ENCODE measurements at regions not wholly inside any gene's neighbourhood (a gene's known extent, or its start where the extent isn't known, plus 50 kb on each side); places are given as distances from the start of the nearest gene placed in this dataset.

- peaks cover 10 to 19% (median 12%) of the 10 kb centered on the region in 7 donors for H3K9me3 Mint-ChIP-seq
- H3K4me1 ChIP-seq (ENCODE audit: control insufficient read depth in 1 of 2, insufficient read depth in 2 of 2, low read length in 2 of 2), result no peaks in the 10 kb centered on the region
- no peaks in the 10 kb centered on the region for H3K4me1 Mint-ChIP-seq
- H3K27ac Mint-ChIP-seq, result no peak overlapping the region
- DNase-seq, result no peak
- H3K4me3 Mint-ChIP-seq, result no peak overlapping the region
- H3K4me2 ChIP-seq (replicated peaks; ENCODE audit: extremely low read depth, low read length, poor library complexity, severe bottlenecking), result no peak overlapping the region
- TF ChIP-seq, protein P1, sequence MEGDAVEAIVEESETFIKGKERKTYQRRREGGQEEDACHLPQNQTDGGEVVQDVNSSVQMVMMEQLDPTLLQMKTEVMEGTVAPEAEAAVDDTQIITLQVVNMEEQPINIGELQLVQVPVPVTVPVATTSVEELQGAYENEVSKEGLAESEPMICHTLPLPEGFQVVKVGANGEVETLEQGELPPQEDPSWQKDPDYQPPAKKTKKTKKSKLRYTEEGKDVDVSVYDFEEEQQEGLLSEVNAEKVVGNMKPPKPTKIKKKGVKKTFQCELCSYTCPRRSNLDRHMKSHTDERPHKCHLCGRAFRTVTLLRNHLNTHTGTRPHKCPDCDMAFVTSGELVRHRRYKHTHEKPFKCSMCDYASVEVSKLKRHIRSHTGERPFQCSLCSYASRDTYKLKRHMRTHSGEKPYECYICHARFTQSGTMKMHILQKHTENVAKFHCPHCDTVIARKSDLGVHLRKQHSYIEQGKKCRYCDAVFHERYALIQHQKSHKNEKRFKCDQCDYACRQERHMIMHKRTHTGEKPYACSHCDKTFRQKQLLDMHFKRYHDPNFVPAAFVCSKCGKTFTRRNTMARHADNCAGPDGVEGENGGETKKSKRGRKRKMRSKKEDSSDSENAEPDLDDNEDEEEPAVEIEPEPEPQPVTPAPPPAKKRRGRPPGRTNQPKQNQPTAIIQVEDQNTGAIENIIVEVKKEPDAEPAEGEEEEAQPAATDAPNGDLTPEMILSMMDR (IDR thresholded peaks at IDR 0.05), result no peak
- no peaks in the 10 kb centered on the region for H3K27me3 ChIP-seq (ENCODE audit: control insufficient read depth in 2 of 2, insufficient read depth in 2 of 2, low read length in 2 of 2)
- H3K9ac ChIP-seq (ENCODE audit: insufficient read depth, low read length, poor library complexity, severe bottlenecking), result no peak overlapping the region
- intact Hi-C loops (cut with micrococcal nuclease), result no loop called here
- H3K27me3 Mint-ChIP-seq (ENCODE audit: low read depth in 3 of 3), result peaks cover 0 to 7% (median 0%) of the 10 kb centered on the region in 3 donors
- no peaks in the 10 kb centered on the region for H4K20me1 ChIP-seq (ENCODE audit: insufficient read depth, low read length)
- H3K36me3 Mint-ChIP-seq, result no peaks in the 10 kb centered on the region
- WGBS (ENCODE audit: insufficient coverage), result 77% methylated on average over 2 of the region's 3 CpGs
- H3K79me2 ChIP-seq (ENCODE audit: insufficient read depth, low read length), result no peaks in the 10 kb centered on the region
- no peak overlapping the region for H3K4me3 ChIP-seq (replicated peaks in 1 of 3; ENCODE audit: low read depth in 2 of 3, low read length in 3 of 3)
- H3K9me3 ChIP-seq (replicated peaks in 1 of 2; ENCODE audit: control insufficient read depth in 1 of 2, insufficient read depth in 1 of 2, low read length in 2 of 2), result peaks cover 4 to 8% of the 10 kb centered on the region in 2 donors
- H2AFZ ChIP-seq (ENCODE audit: insufficient read depth, low read depth, low read length, poor library complexity, severe bottlenecking), result no peak overlapping the region
- no peak overlapping the region for H3K27ac ChIP-seq (ENCODE audit: low read depth in 1 of 2, low read length in 2 of 2)
- no peaks in the 10 kb centered on the region for H3K36me3 ChIP-seq (replicated peaks in 1 of 2; ENCODE audit: control insufficient read depth in 1 of 2, insufficient read depth in 2 of 2, low read length in 2 of 2)
Observed at GRCh38 chr17:72357764-72358365, 237.0 kb downstream of the SOX9 start.

GRCh38 chr17:72358465-72358864, 237.6 kb downstream of the SOX9 start:
- peaks cover 4 to 8% of the 10 kb centered on the region in 2 donors for H3K9me3 ChIP-seq (replicated peaks in 1 of 2; ENCODE audit: control insufficient read depth in 1 of 2, insufficient read depth in 1 of 2, low read length in 2 of 2)
- peaks cover 0 to 3% (median 0%) of the 10 kb centered on the region in 3 donors for H3K27me3 Mint-ChIP-seq (ENCODE audit: low read depth in 3 of 3)
- no peak overlapping the region for H3K27ac ChIP-seq (ENCODE audit: low read depth in 1 of 2, low read length in 2 of 2)
- no peak overlapping the region for H3K4me3 Mint-ChIP-seq
- H3K27ac Mint-ChIP-seq, result no peak overlapping the region
- H3K4me1 ChIP-seq (ENCODE audit: control insufficient read depth in 1 of 2, insufficient read depth in 2 of 2, low read length in 2 of 2), result no peaks in the 10 kb centered on the region
- no peaks in the 10 kb centered on the region for H3K79me2 ChIP-seq (ENCODE audit: insufficient read depth, low read length)
- no peaks in the 10 kb centered on the region for H4K20me1 ChIP-seq (ENCODE audit: insufficient read depth, low read length)
- H2AFZ ChIP-seq (ENCODE audit: insufficient read depth, low read depth, low read length, poor library complexity, severe bottlenecking), result no peak overlapping the region
- no peaks in the 10 kb centered on the region for H3K4me1 Mint-ChIP-seq
- no peaks in the 10 kb centered on the region for H3K36me3 Mint-ChIP-seq
- TF ChIP-seq, protein P1 (IDR thresholded peaks at IDR 0.05), result no peak
- no peak for DNase-seq
- no peaks in the 10 kb centered on the region for H3K36me3 ChIP-seq (replicated peaks in 1 of 2; ENCODE audit: control insufficient read depth in 1 of 2, insufficient read depth in 2 of 2, low read length in 2 of 2)
- intact Hi-C loops (cut with micrococcal nuclease), result no loop called here
- no peak overlapping the region for H3K4me2 ChIP-seq (replicated peaks; ENCODE audit: extremely low read depth, low read length, poor library complexity, severe bottlenecking)
- H3K9me3 Mint-ChIP-seq, result peaks cover 6 to 19% (median 12%) of the 10 kb centered on the region in 7 donors
- H3K9ac ChIP-seq (ENCODE audit: insufficient read depth, low read length, poor library complexity, severe bottlenecking), result no peak overlapping the region
- no peak overlapping the region for H3K4me3 ChIP-seq (replicated peaks in 1 of 3; ENCODE audit: low read depth in 2 of 3, low read length in 3 of 3)
- no peaks in the 10 kb centered on the region for H3K27me3 ChIP-seq (ENCODE audit: control insufficient read depth in 2 of 2, insufficient read depth in 2 of 2, low read length in 2 of 2)
